B cell (primary cell): ENCODE measurements at regions not wholly inside any gene's neighbourhood (a gene's known extent, or its start where the extent isn't known, plus 50 kb on each side); places are given as distances from the start of the nearest gene placed in this dataset.

Source experiments
- ATAC-seq: fragments of 200-7000 bp; cut with Tn5 transposase; one replicate; pipeline ENCODE4 v1.10.0; 2021; ENCODE audit warnings: low read depth, mild to moderate bottlenecking, moderate number of reproducible peaks, moderate library complexity
- CTCF ChIA-PET: fragments of 350-600 bp; sonication (Branson Sonifier 250); formaldehyde crosslinking; loops from one replicate; lab custom pipeline; 2021; ENCODE audit warnings: antibody characterized with exemption, inconsistent platforms; lab: Charles Lee
- POLR2A ChIA-PET: fragments of 350-600 bp; sonication (Branson Sonifier 250); formaldehyde crosslinking; loops from one replicate; lab custom pipeline; 2021; ENCODE audit warnings: antibody characterized with exemption; lab: Charles Lee
- DNase-seq: peaks from one replicate; pipeline ENCODE4 v3.0.0; 2013
- H2AFZ ChIP-seq: 2 replicates; pipeline ENCODE4 v1.6.1; 2012; ENCODE audit warnings: mild to moderate bottlenecking, low read depth, low read length; ENCODE audit not compliant: insufficient read depth, poor library complexity, severe bottlenecking
- H3K27ac ChIP-seq, 2 donors: 1 replicate in 1 of 2; 2 replicates in 1 of 2; pipeline ENCODE4 v1.5.1; 2012 to 2013; ENCODE audit warnings: low read length in 2 of 2, mild to moderate bottlenecking in 2 of 2, moderate library complexity in 1 of 2
- H3K27me3 ChIP-seq, 4 experiments: fragments of 200-600 bp in 1 of 4; sonication (generic) in 1 of 4; replicated peaks in 1 of 4; 1 replicate in 2 of 4; 2 replicates in 2 of 4; pipeline versions ENCODE4 v1.6.1 to v1.7.0; 2013 to 2016; ENCODE audit warnings: low read length in 3 of 4, mild to moderate bottlenecking in 2 of 4, mixed read lengths in 1 of 4, moderate library complexity in 1 of 4; ENCODE audit not compliant: insufficient read depth in 4 of 4, control insufficient read depth in 3 of 4; ENCODE audit errors: control extremely low read depth in 1 of 4
- H3K36me3 ChIP-seq, 2 experiments: replicated peaks in 1 of 2; 1 replicate in 1 of 2; 2 replicates in 1 of 2; pipeline versions ENCODE4 v1.6.1 to v1.7.1; 2013; ENCODE audit warnings: low read length in 1 of 2; ENCODE audit not compliant: insufficient read depth in 2 of 2, control insufficient read depth in 1 of 2; ENCODE audit errors: control extremely low read depth in 1 of 2, extremely low read depth in 1 of 2
- H3K4me1 ChIP-seq, 2 donors: fragments of 200-600 bp in 1 of 2; sonication (generic) in 1 of 2; 1 replicate in 1 of 2; 2 replicates in 1 of 2; pipeline versions ENCODE4 v1.5.1 to v1.6.1; 2013 to 2017; ENCODE audit warnings: low read length in 2 of 2; ENCODE audit not compliant: control insufficient read depth in 2 of 2, insufficient read depth in 2 of 2
- H3K4me2 ChIP-seq: replicated peaks from 2 replicates; pipeline ENCODE3; 2012; ENCODE audit warnings: mild to moderate bottlenecking, low read depth, low read length; ENCODE audit not compliant: poor library complexity, severe bottlenecking
- H3K4me3 ChIP-seq, 5 experiments: fragments of 200-600 bp in 1 of 5; sonication (generic) in 1 of 5; 1 replicate in 3 of 5; 2 replicates in 2 of 5; pipeline versions ENCODE4 v1.5.1 to v1.7.0; 2011 to 2016; ENCODE audit warnings: low read length in 4 of 5, mild to moderate bottlenecking in 4 of 5, low read depth in 2 of 5, control low read depth in 1 of 5, moderate library complexity in 1 of 5; ENCODE audit not compliant: insufficient read depth in 1 of 5; ENCODE audit errors: control extremely low read depth in 1 of 5, extremely low read depth in 1 of 5
- H3K79me2 ChIP-seq: fragments of 200-600 bp; sonication (generic); one replicate; pipeline ENCODE4 v1.6.0; 2016; ENCODE audit warnings: low read length; ENCODE audit not compliant: control insufficient read depth, insufficient read depth
- H3K9ac ChIP-seq: fragments of 200-600 bp; sonication (generic); 2 replicates; pipeline ENCODE4 v1.6.1; 2017; ENCODE audit warnings: mild to moderate bottlenecking, low read length, moderate library complexity
- H3K9me3 ChIP-seq, 3 donors: one replicate each; pipeline versions ENCODE4 v1.6.1 to v1.7.1; 2013; ENCODE audit warnings: low read length in 2 of 3; ENCODE audit not compliant: control insufficient read depth in 2 of 3, insufficient read depth in 1 of 3; ENCODE audit errors: control extremely low read depth in 1 of 3
- H4K20me1 ChIP-seq: 2 replicates; pipeline ENCODE4 v1.6.0; 2012; ENCODE audit warnings: mild to moderate bottlenecking, low read length; ENCODE audit not compliant: insufficient read depth, control insufficient read depth, poor library complexity, severe bottlenecking
- H3K27ac Mint-ChIP-seq: one replicate; pipeline ENCODE4 v1.8.0; 2021; ENCODE audit warnings: mixed read lengths
- H3K27me3 Mint-ChIP-seq: one replicate; pipeline ENCODE4 v1.8.0; 2021; ENCODE audit warnings: mixed read lengths
- H3K4me1 Mint-ChIP-seq: one replicate; pipeline ENCODE4 v1.8.0; 2021; ENCODE audit warnings: mixed read lengths
- H3K4me3 Mint-ChIP-seq: one replicate; pipeline ENCODE4 v1.8.0; 2021; ENCODE audit warnings: mixed read lengths
- H3K9me3 Mint-ChIP-seq: one replicate; pipeline ENCODE4 v1.8.0; 2022; ENCODE audit warnings: mixed read lengths; ENCODE audit not compliant: insufficient read depth
- CTCF ChIP-seq: fragments of 200-600 bp; IDR thresholded peaks from one replicate; pipeline ENCODE4 v1.8.0; 2022; ENCODE audit warnings: antibody characterized with exemption, mild to moderate bottlenecking
- EZH2 ChIP-seq: IDR thresholded peaks from 2 replicates; pipeline ENCODE4 v1.6.1; 2012; ENCODE audit warnings: borderline replicate concordance, low read depth, mild to moderate bottlenecking, moderate library complexity, low read length; ENCODE audit not compliant: insufficient read depth, poor library complexity, severe bottlenecking
- WGBS: methylation state at CpG from one replicate; pipeline ENCODE4 v1.1.5; 2013; ENCODE audit warnings: missing lambda C conversion rate; ENCODE audit not compliant: insufficient coverage; 5-methylcytosine and 5-hydroxymethylcytosine counted together
- intact Hi-C: fragments of 100-400 bp; cut with micrococcal nuclease; formaldehyde crosslinking; loops from one replicate; pipeline ENCODE4 v1.10.0; 2022

- CTCF ChIA-PET: no interaction called here
- Histone ChIP-seq H3K27me3 (no peaks in the 10 kb centered on the region), H3K4me1 (no peaks in the 10 kb centered on the region), H3K9ac (no peak overlapping the region), H3K4me2 (no peak overlapping the region), H3K4me3 (no peak overlapping the region), H3K27ac (no peak overlapping the region), H4K20me1 (no peaks in the 10 kb centered on the region), H2AFZ (no peak overlapping the region), H3K9me3 (peaks cover 0 to 29% (median 1%) of the 10 kb centered on the region in 3 donors), H3K79me2 (no peaks in the 10 kb centered on the region), H3K36me3 (no peaks in the 10 kb centered on the region)
- POLR2A ChIA-PET: no interaction called here
- no peaks in the 10 kb centered on the region for H3K27me3 Mint-ChIP-seq
- 94% methylated on average over 26 of the region's 26 CpGs for WGBS
- H3K4me3 Mint-ChIP-seq: no peak overlapping the region
- H3K27ac Mint-ChIP-seq: no peak overlapping the region
- ATAC-seq: no peak
- no peaks in the 10 kb centered on the region for H3K4me1 Mint-ChIP-seq
- intact Hi-C loops: no loop called here
- TF ChIP-seq CTCF (no peak), EZH2 (no peak)
- H3K9me3 Mint-ChIP-seq: peaks cover 7% of the 10 kb centered on the region
- DNase-seq: no peak
Measured at GRCh38 chr1:95752515-95753381, 518.7 kb downstream of the RWDD3 start.

- H3K27me3 Mint-ChIP-seq: no peaks in the 10 kb centered on the region
- H3K4me1 ChIP-seq: no peaks in the 10 kb centered on the region
- H3K4me2 ChIP-seq: no peak overlapping the region
- POLR2A ChIA-PET: no interaction called here
- H3K27me3 ChIP-seq: no peaks in the 10 kb centered on the region
- 91% methylated on average over 11 of the region's 12 CpGs for WGBS
- no peaks in the 10 kb centered on the region for H3K36me3 ChIP-seq
- DNase-seq (no peak), ATAC-seq (no peak)
- H3K27ac ChIP-seq: no peak overlapping the region
- H3K9ac ChIP-seq: no peak overlapping the region
- no peaks in the 10 kb centered on the region for H4K20me1 ChIP-seq
- no peak overlapping the region for H3K4me3 Mint-ChIP-seq
- peaks cover 0 to 29% (median 1%) of the 10 kb centered on the region in 3 donors for H3K9me3 ChIP-seq
- no peak overlapping the region for H3K4me3 ChIP-seq
- intact Hi-C loops: no loop called here
- TF ChIP-seq CTCF (no peak), EZH2 (no peak)
- peaks cover 7% of the 10 kb centered on the region for H3K9me3 Mint-ChIP-seq
- H3K27ac Mint-ChIP-seq: no peak overlapping the region
- no peaks in the 10 kb centered on the region for H3K79me2 ChIP-seq
- H2AFZ ChIP-seq: no peak overlapping the region
- H3K4me1 Mint-ChIP-seq: no peaks in the 10 kb centered on the region
- CTCF ChIA-PET: no interaction called here
Measured at GRCh38 chr1:95753382-95754016, 519.5 kb downstream of the RWDD3 start.
